HCT116 (cell line): ENCODE measurements at regions not wholly inside any gene's neighbourhood (a gene's known extent, or its start where the extent isn't known, plus 50 kb on each side); places are given as distances from the start of the nearest gene placed in this dataset.

Source experiments
- ATAC-seq: fragments of 200-7000 bp; cut with Tn5 transposase; 2 replicates; pipeline ENCODE4 v1.9.1; 2020; ENCODE audit warnings: mild to moderate bottlenecking, moderate library complexity
- BruUV-seq: library from RNA; stranded (reverse); fragments of 400-500 nt; replicated peaks from 2 replicates; lab custom pipeline; 2021; lab: Mats Ljungman, UMichigan
- CTCF ChIA-PET: fragments of 300-600 bp; sonication (Branson Sonifier 250); formaldehyde crosslinking; loops from one replicate; lab custom pipeline; 2021; ENCODE audit warnings: antibody characterized with exemption; lab: Charles Lee
- POLR2A ChIA-PET: fragments of 300-600, 350-600 bp; sonication (Branson Sonifier 250); formaldehyde crosslinking; loops from one replicate; lab custom pipeline; 2021; ENCODE audit warnings: antibody characterized with exemption; lab: Charles Lee
- RAD21 ChIA-PET, 2 experiments: fragments of 300-600 bp; sonication (Branson Sonifier 250); formaldehyde crosslinking; loops; one replicate each; lab custom pipeline; 2023; ENCODE audit warnings: low total read pairs in 2 of 2; ENCODE audit not compliant: uncharacterized antibody in 2 of 2, unreplicated experiment in 2 of 2, low non-redundant PET in 1 of 2; lab: Charles Lee
- DNase-seq: peaks from one replicate; pipeline ENCODE4 v3.0.0-alpha.2; 2010; ENCODE audit warnings: low read depth, low spot score
- H2AFZ ChIP-seq: fragments of 200-600 bp; shearing (Covaris generic), sonication (generic); 2 replicates; pipeline ENCODE4 v1.6.1; 2017; ENCODE audit warnings: low read depth, mixed run types, mixed read lengths, antibody characterized with exemption, low read length; ENCODE audit not compliant: poor library complexity, severe bottlenecking
- H3K27ac ChIP-seq: 2 replicates; pipeline ENCODE4 v1.5.1; 2012; ENCODE audit warnings: low read depth, low read length
- H3K27me3 ChIP-seq: fragments of 200-600 bp; sonication (generic); 2 replicates; pipeline ENCODE4 v1.6.1; 2016; ENCODE audit warnings: mixed run types, low read length, mixed read lengths; ENCODE audit not compliant: insufficient read depth
- H3K36me3 ChIP-seq, 2 experiments: fragments of 200-500 bp in 1 of 2; fragments of 200-600 bp in 1 of 2; sonication (Bioruptor generic) in 1 of 2; sonication (generic) in 1 of 2; 2 replicates each; pipeline versions ENCODE4 v1.5.1 to v1.6.1; 2014 to 2016; ENCODE audit warnings: low read length in 2 of 2, inconsistent platforms in 1 of 2, mixed read lengths in 1 of 2, mixed run types in 1 of 2; ENCODE audit not compliant: insufficient read depth in 2 of 2, control insufficient read depth in 1 of 2
- H3K4me1 ChIP-seq, 2 experiments: fragments of 200-600 bp in 1 of 2; sonication (generic) in 1 of 2; 2 replicates each; pipeline versions ENCODE4 v1.5.1 to v1.6.1; 2012 to 2017; ENCODE audit warnings: low read length in 2 of 2, inconsistent platforms in 1 of 2, mild to moderate bottlenecking in 1 of 2, mixed read lengths in 1 of 2, mixed run types in 1 of 2, moderate library complexity in 1 of 2; ENCODE audit not compliant: insufficient read depth in 2 of 2, control insufficient read depth in 1 of 2
- H3K4me2 ChIP-seq: fragments of 200-600 bp; sonication (generic); 2 replicates; pipeline ENCODE4 v1.6.1; 2017; ENCODE audit warnings: mixed run types, low read length, mixed read lengths
- H3K4me3 ChIP-seq, 2 experiments: fragments of 200-600 bp in 1 of 2; sonication (generic) in 1 of 2; replicated peaks in 1 of 2; 2 replicates each; pipeline ENCODE4 v1.5.1; 2011 to 2016; ENCODE audit warnings: low read length in 2 of 2, control low read depth in 1 of 2, low read depth in 1 of 2, mild to moderate bottlenecking in 1 of 2, mixed read lengths in 1 of 2, mixed run types in 1 of 2
- H3K79me2 ChIP-seq: fragments of 200-600 bp; sonication (generic); 2 replicates; pipeline ENCODE4 v1.6.1; 2017; ENCODE audit warnings: mild to moderate bottlenecking, mixed run types, low read length, moderate library complexity, mixed read lengths; ENCODE audit not compliant: insufficient read depth
- H3K9ac ChIP-seq: fragments of 200-600 bp; sonication (generic); 2 replicates; pipeline ENCODE4 v1.6.1; 2016; ENCODE audit warnings: low read length, mixed read lengths
- H3K9me2 ChIP-seq: fragments of 200-600 bp; sonication (generic), shearing (Covaris generic); 2 replicates; pipeline ENCODE4 v1.6.1; 2017; ENCODE audit warnings: mixed run types, mild to moderate bottlenecking, moderate library complexity; ENCODE audit not compliant: insufficient read depth
- H3K9me3 ChIP-seq, 2 experiments: fragments of 200-500 bp in 1 of 2; fragments of 200-600 bp in 1 of 2; sonication (Bioruptor generic) in 1 of 2; sonication (generic) in 1 of 2; 2 replicates each; pipeline ENCODE4 v1.6.1; 2014 to 2017; ENCODE audit warnings: low read length in 2 of 2, mixed read lengths in 2 of 2, inconsistent platforms in 1 of 2, low read depth in 1 of 2, mild to moderate bottlenecking in 1 of 2, mixed run types in 1 of 2, moderate library complexity in 1 of 2; ENCODE audit not compliant: control insufficient read depth in 1 of 2, insufficient read depth in 1 of 2
- H4K20me1 ChIP-seq: fragments of 200-600 bp; sonication (generic), shearing (Covaris generic); 2 replicates; pipeline ENCODE4 v1.6.1; 2017; ENCODE audit warnings: mixed run types, mild to moderate bottlenecking, moderate library complexity; ENCODE audit not compliant: insufficient read depth
- CBX3 ChIP-seq: IDR thresholded peaks from 2 replicates; pipeline ENCODE4 v1.6.1; 2012; ENCODE audit warnings: low read depth
- CEBPB ChIP-seq: IDR thresholded peaks from 2 replicates; pipeline ENCODE4 v1.6.1; 2012; ENCODE audit warnings: low read depth
- EZH2phosphoT487 ChIP-seq: fragments of 200-600 bp; IDR thresholded peaks from 2 replicates; pipeline ENCODE4 v1.6.1; 2018; ENCODE audit warnings: antibody characterized with exemption, borderline replicate concordance
- MAX ChIP-seq: IDR thresholded peaks from 2 replicates; pipeline ENCODE4 v1.6.1; 2012
- POLR2A ChIP-seq: IDR thresholded peaks from 2 replicates; pipeline ENCODE4 v1.7.0; 2011; ENCODE audit warnings: borderline replicate concordance; ENCODE audit not compliant: insufficient read depth, insufficient read length; ENCODE audit errors: extremely low read depth
- RAD21 ChIP-seq: IDR thresholded peaks from 2 replicates; pipeline ENCODE4 v1.6.1; 2012; ENCODE audit warnings: low read depth, mild to moderate bottlenecking
- REST ChIP-seq: IDR thresholded peaks from 2 replicates; pipeline ENCODE4 v1.6.1; 2012; ENCODE audit warnings: low read depth
- TCF7L2 ChIP-seq: IDR thresholded peaks from 2 replicates; pipeline ENCODE4 v1.7.0; 2011; ENCODE audit warnings: borderline replicate concordance, inconsistent platforms; ENCODE audit not compliant: insufficient read depth, insufficient read length; ENCODE audit errors: extremely low read depth
- YY1 ChIP-seq: IDR thresholded peaks from 2 replicates; pipeline ENCODE4 v1.6.1; 2011; ENCODE audit warnings: low read length, low read depth, moderate library complexity, mild to moderate bottlenecking; ENCODE audit not compliant: insufficient replicate concordance; ENCODE audit errors: extremely low read depth
- ZNF274 ChIP-seq: fragments of 200-500 bp; sonication (Bioruptor generic); IDR thresholded peaks from 2 replicates; pipeline ENCODE4 v1.6.1; 2014; ENCODE audit warnings: mild to moderate bottlenecking, low read depth, low read length, inconsistent platforms
- intact Hi-C: fragments of 100-400 bp; cut with micrococcal nuclease; formaldehyde crosslinking; loops from 2 replicates; pipeline ENCODE4 v1.10.0; 2022
- TF ChIP-seq, protein P1 (sequence below): IDR thresholded peaks from 2 replicates; pipeline ENCODE4 v1.6.1; 2011; ENCODE audit warnings: mild to moderate bottlenecking, low read length, moderate library complexity; ENCODE audit not compliant: insufficient replicate concordance; ENCODE audit errors: extremely low read depth

- CTCF ChIA-PET = no interaction called here
- no peak for ATAC-seq
- no peak overlapping the region for H3K27ac ChIP-seq
- no peak for TF ChIP-seq RAD21
- TF ChIP-seq TCF7L2 = no peak
- TF ChIP-seq, protein P1, sequence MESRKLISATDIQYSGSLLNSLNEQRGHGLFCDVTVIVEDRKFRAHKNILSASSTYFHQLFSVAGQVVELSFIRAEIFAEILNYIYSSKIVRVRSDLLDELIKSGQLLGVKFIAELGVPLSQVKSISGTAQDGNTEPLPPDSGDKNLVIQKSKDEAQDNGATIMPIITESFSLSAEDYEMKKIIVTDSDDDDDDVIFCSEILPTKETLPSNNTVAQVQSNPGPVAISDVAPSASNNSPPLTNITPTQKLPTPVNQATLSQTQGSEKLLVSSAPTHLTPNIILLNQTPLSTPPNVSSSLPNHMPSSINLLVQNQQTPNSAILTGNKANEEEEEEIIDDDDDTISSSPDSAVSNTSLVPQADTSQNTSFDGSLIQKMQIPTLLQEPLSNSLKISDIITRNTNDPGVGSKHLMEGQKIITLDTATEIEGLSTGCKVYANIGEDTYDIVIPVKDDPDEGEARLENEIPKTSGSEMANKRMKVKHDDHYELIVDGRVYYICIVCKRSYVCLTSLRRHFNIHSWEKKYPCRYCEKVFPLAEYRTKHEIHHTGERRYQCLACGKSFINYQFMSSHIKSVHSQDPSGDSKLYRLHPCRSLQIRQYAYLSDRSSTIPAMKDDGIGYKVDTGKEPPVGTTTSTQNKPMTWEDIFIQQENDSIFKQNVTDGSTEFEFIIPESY = no peak
- no peak for TF ChIP-seq ZNF274
- no peak for TF ChIP-seq CBX3
- TF ChIP-seq, all 23 proteins: peak for 0
- ChIA-PET RAD21 (no interaction called here), POLR2A (no interaction called here)
- no peaks in the 10 kb centered on the region for H3K79me2 ChIP-seq
- no peak overlapping the region for H3K4me3 ChIP-seq
- no peak overlapping the region for H3K9ac ChIP-seq
- no peak overlapping the region for H2AFZ ChIP-seq
- no peaks in the 10 kb centered on the region for H3K36me3 ChIP-seq
- H3K9me3 ChIP-seq = no peaks in the 10 kb centered on the region
- H4K20me1 ChIP-seq = no peaks in the 10 kb centered on the region
- no peak overlapping the region for H3K4me2 ChIP-seq
- DNase-seq = no peak
- no peaks in the 10 kb centered on the region for H3K27me3 ChIP-seq
- intact Hi-C loops = no loop called here
- no TSS peak for BruUV-seq
- H3K4me1 ChIP-seq = no peaks in the 10 kb centered on the region
- H3K9me2 ChIP-seq = no peaks in the 10 kb centered on the region
Measured at GRCh38 chr1:221078260-221078965, 199.2 kb downstream of the HLX start.

DNA sequence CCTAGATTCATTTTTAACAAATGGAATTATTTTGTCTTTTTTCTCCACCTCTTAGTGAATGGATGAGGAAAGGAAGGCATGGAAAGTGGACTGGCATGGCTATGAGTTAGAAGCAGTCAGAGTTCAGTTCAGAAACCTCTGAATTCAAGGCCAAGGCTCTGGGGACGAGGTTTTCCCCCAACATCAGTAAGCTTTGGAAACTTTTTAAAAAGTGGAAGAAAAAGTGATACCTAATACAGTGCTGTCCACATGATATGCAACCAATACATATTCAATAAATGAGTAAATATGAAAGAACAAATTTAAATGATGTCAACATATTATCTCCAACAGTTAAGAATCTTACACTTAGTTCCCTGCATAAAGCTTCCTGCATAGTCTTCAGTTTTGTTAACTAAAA, 204.7 kb downstream of the HLX start:
- Histone ChIP-seq H2AFZ (no peak overlapping the region), H3K27ac (no peak overlapping the region), H3K9me3 (no peaks in the 10 kb centered on the region), H3K9ac (no peak overlapping the region), H3K9me2 (no peaks in the 10 kb centered on the region), H3K36me3 (no peaks in the 10 kb centered on the region), H4K20me1 (no peaks in the 10 kb centered on the region), H3K4me2 (no peak overlapping the region), H3K79me2 (no peaks in the 10 kb centered on the region), H3K4me3 (no peak overlapping the region), H3K27me3 (no peaks in the 10 kb centered on the region), H3K4me1 (no peaks in the 10 kb centered on the region)
- no peak for DNase-seq
- ChIA-PET POLR2A (no interaction called here), CTCF (no interaction called here), RAD21 (no interaction called here)
- intact Hi-C loops = no loop called here
- no peak for ATAC-seq
- BruUV-seq = no TSS peak
- TF ChIP-seq POLR2A (no peak), ZNF274 (no peak), CEBPB (no peak), REST (no peak), MAX (no peak), EZH2phosphoT487 (no peak), YY1 (no peak)
